ENCODE measurements at regions not wholly inside any gene's neighbourhood (a gene's known extent, or its start where the extent isn't known, plus 50 kb on each side); places are given as distances from the start of the nearest gene placed in this dataset.
"Not testable (repeated sequence)": the region's sequence is repeated elsewhere in the genome, so short reads cannot be mapped to it uniquely, and the experiment has no call there.

DNA sequence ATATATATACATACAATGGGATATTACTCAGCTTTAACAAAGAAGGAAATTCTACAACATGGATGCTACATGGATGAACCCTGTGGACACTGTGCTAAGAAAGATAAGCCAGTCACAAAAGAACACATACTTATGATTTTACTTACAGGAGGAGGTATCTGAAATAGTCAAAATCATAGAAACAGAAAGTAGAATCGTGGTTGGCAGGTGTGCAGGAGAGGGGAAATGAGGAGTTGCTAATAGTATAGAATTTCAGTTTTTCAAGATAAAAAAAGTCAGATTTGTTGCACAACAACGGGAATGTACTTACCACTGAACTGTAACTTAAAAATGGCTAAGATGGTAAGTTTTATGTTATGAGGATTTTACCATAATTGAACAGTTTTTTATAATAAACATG, 706.3 kb downstream of the TFAP2A start:
- no peak for DNase-seq (ENCODE audit: low spot score)

DNA sequence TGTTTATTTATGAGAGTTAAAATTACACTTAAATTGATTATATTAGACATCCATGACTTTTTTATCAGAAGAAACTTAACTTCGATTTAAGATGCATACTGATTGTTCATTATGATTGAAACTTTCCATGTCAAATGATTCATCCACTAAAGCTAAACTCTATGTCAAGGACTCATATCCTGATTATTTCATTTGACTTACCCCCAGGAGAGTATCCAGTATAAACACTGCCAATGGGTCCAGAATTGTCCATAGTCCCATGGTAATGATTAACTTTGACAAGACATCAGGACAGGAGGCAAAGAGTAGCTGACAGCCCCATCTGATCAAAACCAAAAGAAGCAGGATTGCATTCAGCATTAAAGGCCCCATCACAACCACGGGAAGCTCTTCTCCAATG, 709.9 kb downstream of the TFAP2A start:
- peak; percentile 11 for DNase-seq (ENCODE audit: low spot score)

DNA sequence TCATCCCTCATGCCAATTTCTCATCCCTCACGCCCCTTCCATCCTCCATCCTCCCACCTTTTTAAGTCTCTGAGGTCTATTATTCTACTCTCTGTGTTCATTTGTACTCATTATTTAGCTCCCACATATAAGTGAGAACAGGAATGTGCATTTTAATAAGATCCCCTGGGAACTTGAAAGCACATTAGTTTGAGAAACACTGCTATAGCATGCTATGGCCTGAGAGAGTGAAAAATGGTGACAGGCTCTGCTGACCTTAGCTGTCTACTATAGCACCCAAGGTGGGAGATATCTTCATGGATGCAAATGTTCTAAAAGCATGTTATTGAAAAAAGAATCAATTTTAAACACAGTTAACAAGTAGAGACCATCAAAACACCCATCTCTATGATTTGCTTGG, 712.0 kb downstream of the TFAP2A start:
- DNase-seq (ENCODE audit: low spot score), result no peak

DNA sequence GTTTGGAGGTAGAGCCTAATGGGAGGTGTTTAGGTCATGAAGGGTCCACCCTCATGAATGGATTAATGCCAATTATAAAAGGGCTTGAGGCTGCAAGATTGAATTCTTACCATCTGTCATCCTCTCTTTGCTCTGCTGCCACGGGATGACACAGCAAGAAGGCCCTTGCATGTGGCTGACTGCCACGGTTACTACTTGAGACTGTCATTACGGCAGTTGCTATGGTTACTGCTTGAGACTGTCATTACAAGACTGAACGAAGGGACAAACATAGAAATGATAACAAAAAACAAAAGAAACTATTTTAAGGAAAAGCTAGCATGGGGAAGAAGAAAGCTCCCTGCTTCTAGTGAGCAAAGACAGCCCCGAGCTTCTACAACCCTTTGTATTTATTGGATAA, 715.0 kb downstream of the TFAP2A start:
- DNase-seq (ENCODE audit: low spot score), result no peak

DNA sequence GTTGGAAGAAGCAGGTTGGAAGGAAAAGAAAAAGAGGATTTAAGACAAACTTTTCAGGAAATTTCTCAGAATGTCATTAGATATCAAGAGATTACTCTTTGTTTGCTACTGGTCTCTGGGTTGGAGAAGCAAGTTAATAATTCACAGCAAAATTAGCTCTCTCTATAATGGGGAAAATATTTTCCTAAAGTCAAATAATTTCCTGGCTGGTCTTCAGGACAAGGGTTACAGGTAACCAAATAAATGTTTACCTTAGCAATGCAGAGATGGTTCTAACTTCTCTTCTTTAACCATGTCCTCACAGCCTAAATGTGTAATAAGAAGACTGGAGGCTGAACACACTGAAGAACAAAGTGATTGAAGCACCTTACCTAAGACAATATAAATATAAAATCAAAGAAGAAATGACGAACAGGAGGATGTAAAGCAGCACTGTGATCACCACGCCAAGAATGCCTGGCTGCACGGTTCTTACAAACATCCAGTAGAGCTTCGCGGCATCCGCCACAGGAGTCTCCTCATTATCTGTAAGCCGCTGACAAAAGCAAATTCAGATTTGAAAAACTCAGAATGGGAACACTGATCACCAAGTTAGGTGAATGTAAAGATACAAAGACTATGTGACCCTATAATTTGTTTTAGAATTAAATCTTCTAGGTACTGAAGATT, 717.5 kb downstream of the TFAP2A start:
- no peak for DNase-seq (ENCODE audit: low spot score)

DNA sequence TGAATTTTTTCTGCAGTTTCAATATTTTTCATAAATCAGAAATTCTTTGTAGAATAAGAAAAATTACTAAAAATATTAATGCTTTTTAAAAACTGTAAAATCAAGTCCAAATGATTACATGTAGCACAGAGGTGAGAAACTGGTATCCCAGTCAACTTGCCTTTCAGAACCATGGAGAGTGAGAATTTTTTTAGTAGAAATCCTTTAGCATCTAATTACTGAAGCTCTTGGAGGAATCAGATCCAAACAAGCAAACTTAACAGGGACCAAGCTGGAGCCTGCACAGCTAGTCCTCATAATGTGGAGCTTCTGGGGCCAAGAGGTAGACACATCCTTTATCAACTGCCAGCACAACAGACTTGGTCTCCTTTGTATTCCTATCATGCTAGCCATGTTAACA, 724.5 kb downstream of the TFAP2A start:
- no peak for DNase-seq (ENCODE audit: low spot score)

DNA sequence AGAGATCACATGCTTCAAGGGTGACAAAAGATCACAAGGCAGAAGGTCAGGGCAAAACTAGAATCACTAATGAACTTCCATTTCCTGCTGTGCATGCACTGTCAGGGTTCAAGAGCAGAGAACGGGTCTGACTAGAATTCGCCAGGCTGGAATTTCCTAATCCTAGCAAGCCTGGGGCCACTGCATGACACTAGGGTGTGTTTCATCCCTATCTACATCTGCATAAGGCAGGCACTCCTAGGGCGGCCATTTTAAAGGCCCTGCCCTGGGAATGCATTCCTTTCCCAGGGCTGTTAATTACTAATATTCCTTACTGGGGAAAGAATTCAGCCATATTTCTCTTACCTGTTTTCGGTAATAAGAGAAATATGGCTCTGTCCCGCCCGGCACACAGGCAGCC, 734.1 kb downstream of the TFAP2A start:
- DNase-seq (ENCODE audit: low spot score), result not testable (repeated sequence)

DNA sequence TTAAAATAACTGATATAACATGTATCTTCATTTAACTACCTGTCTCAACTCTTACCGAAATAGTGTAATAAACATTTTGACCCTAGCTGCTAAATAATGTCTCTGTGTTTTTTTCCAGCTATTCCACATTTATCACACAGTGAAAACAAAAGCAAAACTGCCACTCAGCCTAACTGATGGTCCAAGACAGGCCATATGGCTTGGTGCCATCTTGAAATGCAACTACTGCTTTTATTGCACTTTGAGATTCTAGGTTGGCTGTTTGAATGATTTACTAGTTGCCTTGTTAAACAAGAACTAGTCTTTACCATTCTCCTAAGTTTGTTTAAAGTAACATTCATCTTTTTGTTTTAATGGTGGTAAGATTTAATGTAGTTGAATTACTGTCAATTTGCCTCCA, 739.8 kb downstream of the TFAP2A start:
- DNase-seq (ENCODE audit: low spot score), result no peak

DNA sequence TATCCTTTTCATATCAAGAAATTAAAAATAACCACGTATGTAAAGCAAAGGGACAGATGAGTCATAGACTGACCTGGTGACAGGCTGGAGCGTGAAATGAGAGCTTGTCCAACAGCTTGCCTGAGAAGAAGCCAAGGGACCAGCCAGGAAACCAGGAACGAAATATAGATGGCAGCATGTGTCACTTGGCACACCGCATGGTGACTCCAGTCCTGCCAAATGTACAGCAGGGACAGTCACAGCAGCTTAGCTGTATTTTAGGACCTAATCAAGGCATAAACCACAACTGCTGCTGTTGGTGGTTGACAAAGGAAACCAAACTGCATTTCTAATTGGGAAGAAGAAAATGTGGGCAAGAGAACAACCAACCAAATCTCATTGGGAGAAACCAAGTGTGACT, 755.0 kb downstream of the TFAP2A start:
- DNase-seq (ENCODE audit: low spot score), result no peak

DNA sequence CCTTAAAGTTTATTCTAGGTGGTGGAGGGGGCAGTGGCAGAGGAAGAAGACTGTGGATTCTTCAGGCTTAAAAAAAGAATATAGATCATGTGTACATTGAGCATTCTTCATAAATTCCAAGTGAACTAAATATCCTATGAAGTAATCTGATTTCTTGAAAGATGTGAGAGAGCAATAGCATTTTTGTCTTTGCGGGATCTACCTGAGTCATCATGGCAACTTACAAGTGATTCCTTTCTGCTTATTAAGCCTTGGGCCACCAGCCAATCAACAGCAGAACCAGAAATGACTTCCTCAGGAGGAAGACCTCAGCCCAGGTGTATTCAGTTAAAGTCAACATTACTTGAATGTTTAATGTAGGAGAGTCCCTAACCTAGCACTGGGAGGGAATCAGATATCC, 756.9 kb downstream of the TFAP2A start:
- no peak for DNase-seq (ENCODE audit: low spot score)

DNA sequence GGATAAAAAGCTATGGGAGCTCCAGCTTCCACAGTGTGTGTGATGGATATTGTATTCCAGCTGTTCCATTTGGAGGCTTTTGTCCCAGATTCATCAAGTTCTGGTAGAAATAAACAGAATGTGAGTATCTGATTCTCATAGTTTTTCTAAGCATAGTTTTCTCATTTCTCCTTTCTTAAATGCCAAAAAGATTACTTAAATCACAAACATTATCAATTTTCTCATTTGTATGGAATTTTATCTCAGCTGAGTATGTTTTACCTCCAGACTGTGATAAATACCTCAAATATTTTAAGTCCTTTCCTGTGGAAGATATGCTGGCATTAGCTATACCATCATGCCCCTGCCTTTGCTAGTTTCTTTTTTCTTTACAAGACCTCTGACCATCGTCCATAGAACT, 767.3 kb downstream of the TFAP2A start:
- DNase-seq (ENCODE audit: low spot score), result no peak

DNA sequence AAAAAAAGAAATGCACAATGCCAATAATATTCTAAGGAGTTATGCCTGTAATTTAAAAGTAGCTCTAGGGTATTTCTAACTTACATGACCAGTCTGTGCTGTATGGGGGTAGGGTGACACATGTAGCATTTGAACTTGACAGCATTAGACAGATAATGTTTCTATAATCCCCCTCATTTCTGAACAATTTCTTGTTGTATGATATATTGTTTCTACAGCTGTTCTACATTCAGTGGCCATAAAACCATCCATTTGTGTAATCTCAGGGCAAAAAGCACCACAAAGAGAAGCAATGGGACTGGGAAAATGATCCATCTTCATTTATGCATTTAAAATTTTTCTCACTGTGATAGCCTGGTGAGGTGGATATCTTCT, 767.8 kb downstream of the TFAP2A start:
- DNase-seq (ENCODE audit: low spot score), result no peak

DNA sequence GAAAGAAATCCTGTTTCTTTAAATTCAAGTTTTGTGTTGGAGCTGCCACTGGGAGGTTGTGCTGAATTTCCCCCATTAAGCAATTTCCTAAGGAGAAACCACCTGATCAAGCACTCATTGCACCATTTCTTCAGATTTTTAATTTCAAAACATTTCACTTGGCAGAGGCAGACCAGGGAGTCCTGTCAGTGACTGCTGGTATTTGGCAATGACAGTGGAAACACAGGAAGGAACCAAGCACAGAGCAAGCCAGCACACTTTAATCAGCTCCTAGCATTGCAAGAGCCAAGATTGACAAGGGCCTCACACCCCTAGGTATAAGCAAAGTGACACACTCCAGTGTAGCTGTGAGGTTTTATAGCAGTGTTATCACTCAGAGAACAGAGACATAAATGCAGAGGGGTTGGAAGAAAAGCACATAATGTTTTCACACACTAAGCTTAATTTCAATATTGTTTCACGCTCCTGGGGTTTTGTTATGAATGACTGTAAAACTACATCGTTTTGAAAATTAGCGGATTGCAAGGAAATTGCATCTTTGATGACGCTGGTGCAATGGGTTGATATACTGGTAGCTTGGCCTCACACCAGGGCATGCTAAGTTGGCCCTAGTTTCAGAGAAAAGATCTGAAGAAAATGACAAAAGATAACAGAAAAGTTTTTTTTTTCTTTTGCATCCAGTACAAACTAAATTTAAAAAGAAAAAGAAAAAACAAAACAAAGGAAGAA, 768.4 kb downstream of the TFAP2A start:
- no peak for DNase-seq (ENCODE audit: low spot score)

DNA sequence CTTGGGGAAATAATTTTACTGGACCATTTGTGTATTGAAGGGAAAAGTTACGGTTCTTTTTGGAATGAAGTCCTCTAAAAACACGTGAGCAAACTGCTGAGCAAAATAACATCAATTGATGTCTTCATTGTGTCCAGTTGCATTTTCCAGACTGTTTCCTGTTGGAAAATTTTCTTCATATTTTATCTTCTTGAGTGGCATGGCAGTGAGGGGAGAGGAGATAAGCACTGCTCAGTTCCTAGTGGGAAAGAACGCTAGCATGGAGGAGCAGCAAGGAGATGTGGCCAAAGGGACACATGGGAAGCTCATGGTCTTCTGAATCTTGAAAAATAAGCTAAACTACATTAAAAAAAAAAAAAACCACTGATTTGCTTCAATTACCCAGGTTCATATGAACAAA, 776.0 kb downstream of the TFAP2A start:
- no peak for DNase-seq (ENCODE audit: low spot score)

DNA sequence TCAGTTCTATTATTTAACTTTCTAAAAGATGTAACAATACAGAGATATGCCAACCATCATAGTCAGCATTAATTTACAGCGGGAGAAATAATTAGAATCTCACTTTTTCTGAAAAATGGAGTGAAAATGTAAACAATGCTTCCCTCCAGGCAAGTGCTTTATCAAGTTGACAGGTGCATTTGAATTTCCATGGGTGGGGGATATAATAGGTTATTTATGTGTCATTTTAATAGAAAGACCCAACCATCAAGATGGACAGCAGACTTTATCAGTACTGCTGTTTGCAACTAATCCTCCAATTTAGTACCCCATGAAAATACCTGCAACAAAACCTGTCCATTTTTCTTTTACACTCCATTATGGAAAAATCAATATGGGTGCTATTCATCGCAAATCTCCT, 780.1 kb downstream of the TFAP2A start:
- no peak for DNase-seq (ENCODE audit: low spot score)

DNA sequence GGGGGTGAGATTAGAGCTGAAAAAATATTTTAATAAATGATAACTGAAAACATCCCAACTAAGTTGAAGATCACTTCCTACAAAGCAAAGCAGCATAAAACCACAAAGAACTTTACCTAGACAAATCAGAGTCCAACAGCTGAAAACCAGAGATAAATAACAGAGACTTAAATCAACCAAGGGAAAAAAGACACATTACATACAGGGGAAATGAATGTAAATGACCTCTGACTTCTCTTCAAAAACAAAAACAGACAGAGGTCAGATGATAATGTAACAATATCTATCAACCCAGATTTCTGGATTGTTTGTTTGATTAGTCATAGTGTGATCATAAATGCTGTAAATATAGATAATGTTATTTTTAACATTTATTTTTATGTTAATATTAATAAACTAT, 782.8 kb downstream of the TFAP2A start:
- DNase-seq (ENCODE audit: low spot score), result no peak

DNA sequence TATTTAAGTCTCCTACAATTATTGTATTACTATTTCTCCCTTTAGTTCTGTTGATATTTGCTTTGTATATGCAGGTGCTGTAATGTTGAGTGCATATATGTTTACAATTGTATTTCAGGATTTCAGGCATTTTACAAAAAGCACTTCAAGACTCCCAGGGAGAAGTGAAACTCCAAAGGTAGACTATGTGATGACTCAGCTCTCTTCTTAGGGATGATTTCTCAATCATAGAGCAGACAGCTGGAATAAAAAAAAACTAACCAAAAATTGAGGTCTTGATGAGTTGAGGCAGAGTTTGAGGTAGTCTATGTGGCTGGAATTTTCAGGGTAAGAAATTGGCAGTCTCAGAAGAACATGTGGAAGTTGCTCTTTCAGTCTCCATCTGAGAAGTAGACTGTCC, 786.1 kb downstream of the TFAP2A start:
- DNase-seq (ENCODE audit: low spot score), result no peak

DNA sequence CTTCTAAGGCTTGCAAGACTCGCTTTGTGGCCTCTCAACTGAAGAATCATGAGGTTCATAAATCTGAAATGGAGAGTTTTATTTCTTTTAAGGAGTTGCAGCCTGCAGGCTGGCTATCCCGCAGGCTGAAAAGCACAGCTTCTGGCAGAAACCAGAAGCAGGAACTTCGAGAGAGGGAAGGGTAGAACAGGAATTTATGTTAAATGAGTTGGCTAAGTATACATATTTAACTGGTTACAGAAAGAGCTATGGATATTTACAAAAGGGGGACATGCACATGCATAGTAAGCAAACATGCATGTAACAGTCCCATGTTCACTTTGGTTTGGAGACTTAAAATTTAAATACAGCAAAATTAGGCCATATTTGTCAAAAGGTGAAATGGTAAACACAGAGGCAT, 787.0 kb downstream of the TFAP2A start:
- no peak for DNase-seq (ENCODE audit: low spot score)

DNA sequence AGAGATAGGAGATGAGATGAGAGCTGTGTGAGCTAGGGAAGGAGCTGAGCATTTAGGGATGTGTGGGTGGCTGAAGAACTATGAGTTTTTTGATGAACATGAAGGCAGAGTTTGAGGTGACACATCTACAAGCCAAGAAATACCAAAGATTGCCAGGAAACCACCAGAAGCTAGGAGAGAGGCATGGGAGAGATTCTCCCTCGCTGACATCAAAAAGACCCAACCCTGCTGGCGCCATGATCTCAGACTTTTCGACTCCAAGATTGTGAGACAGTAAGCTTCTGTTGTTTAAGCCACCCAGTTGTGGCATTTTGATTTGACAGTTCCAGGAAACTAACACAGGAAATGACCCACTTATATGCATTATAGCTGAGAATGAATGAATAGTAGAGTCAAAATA, 790.9 kb downstream of the TFAP2A start:
- DNase-seq (ENCODE audit: low spot score), result no peak

DNA sequence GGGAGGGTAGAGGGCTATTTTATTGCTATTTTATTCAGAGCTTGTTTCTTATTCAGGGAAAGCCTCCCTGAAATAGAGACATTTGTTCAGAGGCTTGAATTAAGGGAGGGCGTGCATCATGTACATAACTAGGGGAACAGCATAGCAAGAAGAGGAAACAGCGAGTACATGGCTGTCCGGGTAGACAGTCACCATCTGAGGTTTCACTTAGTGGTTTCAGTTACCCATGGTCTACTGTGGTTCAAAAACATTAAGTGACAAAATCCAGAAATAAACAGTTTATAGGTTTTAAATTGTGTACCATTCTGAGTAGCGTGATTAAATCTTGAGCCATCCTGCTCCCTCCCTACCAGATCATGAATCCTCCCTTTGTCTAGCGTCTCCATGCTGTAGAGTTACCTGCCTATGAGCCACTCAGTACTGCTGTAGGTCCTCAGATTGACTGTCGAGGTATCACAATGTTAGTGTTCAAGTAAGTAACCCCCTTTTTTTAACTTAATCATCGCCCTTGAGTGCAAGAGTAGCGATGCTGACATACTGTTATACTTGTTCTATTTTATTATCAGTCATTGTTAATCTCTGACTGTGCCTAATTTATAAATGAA, 791.5 kb downstream of the TFAP2A start:
- no peak for DNase-seq (ENCODE audit: low spot score)

DNA sequence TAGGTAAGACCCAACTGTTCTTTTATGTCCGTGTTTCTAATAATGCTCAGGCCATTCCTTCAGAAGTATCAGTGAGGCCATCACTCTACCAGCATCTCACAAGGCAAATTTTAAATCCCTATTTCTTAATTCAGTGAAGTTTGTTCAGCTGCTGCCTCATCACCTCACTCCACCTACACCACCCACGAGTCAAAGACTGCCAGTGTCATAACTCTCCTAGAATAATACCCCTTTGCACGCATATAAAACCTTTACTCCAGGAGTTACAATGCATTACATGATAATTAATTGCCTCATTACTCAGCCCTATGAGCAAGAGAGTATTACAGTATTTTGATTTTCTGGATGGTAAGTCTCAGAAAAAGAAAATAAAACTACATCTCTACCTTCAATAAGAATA, 793.6 kb downstream of the TFAP2A start:
- no peak for DNase-seq (ENCODE audit: low spot score)

DNA sequence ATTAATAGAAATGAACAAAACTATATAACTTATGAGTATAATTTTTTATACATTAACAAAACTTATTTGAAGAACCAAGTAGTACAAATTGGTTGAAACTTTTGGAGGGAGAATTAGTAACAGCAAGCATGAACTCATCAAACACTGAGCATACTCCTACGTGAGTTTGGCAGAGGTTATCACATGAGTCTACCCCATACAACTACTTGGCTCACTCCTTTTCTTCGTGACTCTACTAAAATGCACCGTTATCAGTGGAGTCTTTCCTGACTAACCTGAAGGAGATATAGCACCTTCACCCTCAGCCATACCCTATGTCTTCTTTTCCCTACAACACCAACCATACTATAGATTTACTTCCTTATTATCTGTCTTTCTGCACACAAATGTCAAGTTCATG, 794.2 kb downstream of the TFAP2A start:
- DNase-seq (ENCODE audit: low spot score), result no peak

DNA sequence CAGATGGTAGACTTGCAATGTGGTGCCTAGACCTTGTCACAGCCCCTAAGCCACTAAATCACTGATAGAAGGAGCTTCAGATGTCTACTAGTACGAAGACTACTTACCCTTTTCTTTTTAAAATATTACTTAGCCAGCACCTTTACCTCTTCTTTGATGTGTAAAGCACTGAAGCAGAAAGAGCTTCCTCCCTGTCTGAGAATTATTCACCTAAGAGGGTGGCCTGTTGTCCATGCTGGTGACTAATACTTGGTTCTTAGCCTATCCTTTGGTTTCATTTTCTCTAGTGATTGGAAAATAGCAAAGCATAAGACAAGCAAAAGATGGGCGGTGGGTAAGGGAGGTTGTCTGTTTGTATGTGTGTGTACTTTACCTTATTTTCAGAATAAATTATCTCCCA, 794.6 kb downstream of the TFAP2A start:
- DNase-seq (ENCODE audit: low spot score), result no peak

DNA sequence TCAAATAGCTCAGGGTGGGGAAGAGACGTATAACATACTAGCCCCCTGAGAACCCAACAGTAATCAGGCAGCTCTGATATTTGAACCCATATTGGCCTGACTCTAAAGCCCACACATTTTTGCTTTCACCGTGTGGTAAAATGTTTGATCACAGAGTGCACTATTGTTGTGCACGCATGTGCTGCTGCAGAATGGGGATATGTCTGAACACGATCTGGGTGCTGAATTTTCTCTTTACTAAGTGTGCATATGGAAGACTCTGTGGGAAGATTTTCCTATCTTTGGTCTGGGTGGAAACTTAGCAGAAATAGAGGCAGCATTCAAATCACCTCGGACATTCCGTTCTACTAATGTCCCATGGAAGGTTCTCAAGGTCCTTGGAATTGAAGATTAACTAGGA, 800.1 kb downstream of the TFAP2A start:
- DNase-seq (ENCODE audit: low spot score), result no peak
